HEK293 (cell line): ENCODE measurements at regions not wholly inside any gene's neighbourhood (a gene's known extent, or its start where the extent isn't known, plus 50 kb on each side); places are given as distances from the start of the nearest gene placed in this dataset.

ENCODE experiments used
- CTCF ChIA-PET: fragments of 350-600 bp; formaldehyde crosslinking; extraction: SDS; loops from one replicate; lab custom pipeline; 2021; ENCODE audit warnings: antibody characterized with exemption; lab: Yijun Ruan, JAX
- POLR2A ChIA-PET: fragments of 300-600 bp; formaldehyde crosslinking; extraction: SDS; loops from one replicate; lab custom pipeline; 2020; ENCODE audit warnings: antibody characterized with exemption, inconsistent platforms; lab: Yijun Ruan, JAX
- H3K27ac ChIP-seq: fragments of 200-500 bp; sonication (Bioruptor generic); 2 replicates; pipeline ENCODE4 v1.5.1; 2014; ENCODE audit warnings: low read depth, low read length, control low read depth, inconsistent platforms; ENCODE audit errors: extremely low read depth
- H3K36me3 ChIP-seq, 2 experiments: fragments of 200-500 bp in 1 of 2; sonication (Bioruptor generic) in 1 of 2; 1 replicate in 1 of 2; 2 replicates in 1 of 2; pipeline ENCODE4 v1.5.1; 2014 to 2017; ENCODE audit warnings: inconsistent platforms in 2 of 2, low read length in 2 of 2; ENCODE audit not compliant: control insufficient read depth in 2 of 2, insufficient read depth in 1 of 2
- H3K4me1 ChIP-seq: fragments of 200-500 bp; sonication (Bioruptor generic); 2 replicates; pipeline ENCODE4 v1.5.1; 2014; ENCODE audit warnings: mild to moderate bottlenecking, low read length, inconsistent platforms; ENCODE audit not compliant: control insufficient read depth, insufficient read depth
- H3K4me3 ChIP-seq: 2 replicates; pipeline ENCODE4 v1.5.1; 2011; ENCODE audit warnings: low read depth, mild to moderate bottlenecking, control low read depth, low read length, moderate library complexity
- H3K9me3 ChIP-seq: fragments of 200-500 bp; sonication (Bioruptor generic); 2 replicates; pipeline ENCODE4 v1.5.1; 2014; ENCODE audit warnings: low read depth, low read length, inconsistent platforms; ENCODE audit not compliant: control insufficient read depth, insufficient read depth
- GLI4 ChIP-seq: fragments of 450-650 bp; formaldehyde crosslinking; IDR thresholded peaks from 2 replicates; pipeline ENCODE4 v1.5.1; 2016; ENCODE audit warnings: missing biosample characterization, missing genetic modification characterization
- KLF9 ChIP-seq: fragments of 450-650 bp; formaldehyde crosslinking; IDR thresholded peaks from 2 replicates; pipeline ENCODE4 v1.5.1; 2016; ENCODE audit warnings: missing biosample characterization, missing genetic modification characterization, low read depth
- OVOL3 ChIP-seq: fragments of 450-650 bp; formaldehyde crosslinking; IDR thresholded peaks from 2 replicates; pipeline ENCODE4 v1.5.1; 2016; ENCODE audit warnings: missing biosample characterization, missing genetic modification characterization
- PATZ1 ChIP-seq: fragments of 450-650 bp; formaldehyde crosslinking; IDR thresholded peaks from 2 replicates; pipeline ENCODE4 v1.5.1; 2016; ENCODE audit warnings: missing biosample characterization, missing genetic modification characterization
- PRDM2 ChIP-seq: fragments of 450-650 bp; formaldehyde crosslinking; IDR thresholded peaks from 2 replicates; pipeline ENCODE4 v1.5.1; 2016; ENCODE audit warnings: missing biosample characterization, missing genetic modification characterization, borderline replicate concordance
- SP7 ChIP-seq: fragments of 450-650 bp; formaldehyde crosslinking; IDR thresholded peaks from 2 replicates; pipeline ENCODE4 v1.5.1; 2016; ENCODE audit warnings: missing biosample characterization, missing genetic modification characterization
- YY2 ChIP-seq: fragments of 450-650 bp; formaldehyde crosslinking; IDR thresholded peaks from 2 replicates; pipeline ENCODE4 v1.5.1; 2016; ENCODE audit warnings: missing biosample characterization, missing genetic modification characterization
- ZEB2 ChIP-seq: fragments of 450-650 bp; formaldehyde crosslinking; IDR thresholded peaks from 2 replicates; pipeline ENCODE4 v1.5.1; 2016; ENCODE audit warnings: missing biosample characterization, missing genetic modification characterization
- ZFHX2 ChIP-seq: fragments of 450-650 bp; formaldehyde crosslinking; conservative IDR thresholded peaks from 2 replicates; pipeline ENCODE4 v1.5.1; 2016; ENCODE audit warnings: missing biosample characterization, missing genetic modification characterization
- ZNF114 ChIP-seq: fragments of 450-650 bp; formaldehyde crosslinking; IDR thresholded peaks from 2 replicates; pipeline ENCODE4 v1.5.0; 2017; ENCODE audit warnings: missing biosample characterization, missing genetic modification characterization
- ZNF175 ChIP-seq: fragments of 450-650 bp; formaldehyde crosslinking; IDR thresholded peaks from 2 replicates; pipeline ENCODE4 v1.5.1; 2016; ENCODE audit warnings: missing biosample characterization, missing genetic modification characterization
- ZNF184 ChIP-seq: fragments of 450-650 bp; IDR thresholded peaks from 2 replicates; pipeline ENCODE4 v1.5.1; 2018; ENCODE audit warnings: missing biosample characterization, mild to moderate bottlenecking, missing genetic modification characterization
- ZNF214 ChIP-seq: fragments of 450-650 bp; formaldehyde crosslinking; IDR thresholded peaks from 2 replicates; pipeline ENCODE4 v1.5.1; 2017; ENCODE audit warnings: missing biosample characterization, mild to moderate bottlenecking, missing genetic modification characterization, borderline replicate concordance
- ZNF292 ChIP-seq: fragments of 450-650 bp; formaldehyde crosslinking; IDR thresholded peaks from 2 replicates; pipeline ENCODE4 v1.5.1; 2016; ENCODE audit warnings: low read depth, missing biosample characterization, missing genetic modification characterization, borderline replicate concordance
- ZNF350 ChIP-seq: fragments of 450-650 bp; formaldehyde crosslinking; IDR thresholded peaks from 2 replicates; pipeline ENCODE4 v1.5.0; 2017; ENCODE audit warnings: missing biosample characterization, mild to moderate bottlenecking, missing genetic modification characterization
- ZNF391 ChIP-seq: fragments of 450-650 bp; formaldehyde crosslinking; IDR thresholded peaks from 2 replicates; pipeline ENCODE4 v1.5.1; 2016; ENCODE audit warnings: low read depth, missing biosample characterization, missing genetic modification characterization, borderline replicate concordance
- ZNF449 ChIP-seq: fragments of 450-650 bp; formaldehyde crosslinking; IDR thresholded peaks from 2 replicates; pipeline ENCODE4 v1.5.1; 2017; ENCODE audit warnings: missing biosample characterization, mild to moderate bottlenecking, missing genetic modification characterization, moderate library complexity
- ZNF521 ChIP-seq: fragments of 450-650 bp; formaldehyde crosslinking; IDR thresholded peaks from 2 replicates; pipeline ENCODE4 v1.5.1; 2017; ENCODE audit warnings: missing biosample characterization, mild to moderate bottlenecking, missing genetic modification characterization
- ZNF548 ChIP-seq: fragments of 450-650 bp; formaldehyde crosslinking; IDR thresholded peaks from 2 replicates; pipeline ENCODE4 v1.5.1; 2016; ENCODE audit warnings: missing biosample characterization, missing genetic modification characterization
- ZNF560 ChIP-seq: fragments of 450-650 bp; formaldehyde crosslinking; IDR thresholded peaks from 2 replicates; pipeline ENCODE4 v1.5.1; 2017; ENCODE audit warnings: missing biosample characterization, missing genetic modification characterization, borderline replicate concordance
- ZNF670 ChIP-seq: fragments of 450-650 bp; formaldehyde crosslinking; IDR thresholded peaks from 2 replicates; pipeline ENCODE4 v1.5.1; 2016; ENCODE audit warnings: missing biosample characterization, missing genetic modification characterization, low read depth
- ZNF776 ChIP-seq: fragments of 450-650 bp; formaldehyde crosslinking; IDR thresholded peaks from 2 replicates; pipeline ENCODE4 v1.5.0; 2017; ENCODE audit warnings: missing biosample characterization, missing genetic modification characterization, borderline replicate concordance
- ZNF777 ChIP-seq: fragments of 450-650 bp; formaldehyde crosslinking; IDR thresholded peaks from 2 replicates; pipeline ENCODE4 v1.5.1; 2017; ENCODE audit warnings: missing biosample characterization, missing genetic modification characterization, borderline replicate concordance
- ZNF830 ChIP-seq: fragments of 450-650 bp; IDR thresholded peaks from 2 replicates; pipeline ENCODE4 v1.5.0; 2018; ENCODE audit warnings: missing biosample characterization, missing genetic modification characterization, low read depth, mild to moderate bottlenecking, moderate library complexity

GRCh38 chr9:115777610-115778009 lies 376.0 kb upstream of the PAPPA start (continued):
- TF ChIP-seq PATZ1 (tag by site-specific recombination) (no peak), ZNF776 (tag by site-specific recombination) (no peak), ZNF560 (tag by site-specific recombination) (no peak), ZNF175 (tag by site-specific recombination) (no peak), ZNF184 (tag by site-specific recombination) (no peak)

GRCh38 chr9:115781070-115781736 lies 372.4 kb upstream of the PAPPA start:
- H3K27ac ChIP-seq = no peak overlapping the region
- no peaks in the 10 kb centered on the region for H3K9me3 ChIP-seq
- no peaks in the 10 kb centered on the region for H3K36me3 ChIP-seq
- TF ChIP-seq KLF9 (tag by site-specific recombination) (no peak), ZNF292 (tag by site-specific recombination) (no peak), ZNF670 (no peak), SP7 (tag by site-specific recombination) (no peak), OVOL3 (tag by site-specific recombination) (no peak), ZNF548 (no peak), ZNF449 (tag by site-specific recombination) (no peak), ZNF777 (tag by site-specific recombination) (no peak)
- no peak overlapping the region for H3K4me3 ChIP-seq
- ChIA-PET CTCF (no interaction called here), POLR2A (no interaction called here)
- no peaks in the 10 kb centered on the region for H3K4me1 ChIP-seq

- Histone ChIP-seq H3K27ac (no peak overlapping the region), H3K36me3 (no peaks in the 10 kb centered on the region), H3K4me1 (no peaks in the 10 kb centered on the region), H3K9me3 (no peaks in the 10 kb centered on the region), H3K4me3 (no peak overlapping the region)
- ChIA-PET POLR2A (no interaction called here), CTCF (interaction anchor here (0.6 kb wide), 2 partner anchors 73 to 862 kb away, joined by 4 read pairs; no protein-coding TSS in a partner anchor)
- TF ChIP-seq ZNF391 (tag by site-specific recombination) (no peak), ZNF830 (tag by site-specific recombination) (no peak), YY2 (tag by site-specific recombination) (no peak), PRDM2 (tag by site-specific recombination) (no peak), ZNF214 (no peak), ZNF521 (no peak), ZNF114 (no peak), ZFHX2 (no peak), ZEB2 (tag by site-specific recombination) (no peak), GLI4 (tag by site-specific recombination) (no peak), ZNF350 (no peak)
These were observed 367.3 kb upstream of the PAPPA start for GRCh38 chr9:115786321-115786720.
